Omental fat pad (tissue), 3 donors: ENCODE measurements at regions not wholly inside any gene's neighbourhood (a gene's known extent, or its start where the extent isn't known, plus 50 kb on each side); places are given as distances from the start of the nearest gene placed in this dataset.

Source experiments
- ATAC-seq: fragments of 150-250 bp; one replicate; pipeline ENCODE4 v1.9.1; 2016; ENCODE audit warnings: mild to moderate bottlenecking, moderate library complexity; ENCODE audit not compliant: low FRiP score
- DNase-seq: peaks from one replicate; pipeline ENCODE4 v3.0.0-alpha.2; 2019; ENCODE audit warnings: low spot score
- CTCF ChIP-seq, 3 donors: fragments of 450-650 bp; IDR thresholded peaks; one replicate each; pipeline ENCODE4 v1.5.1; 2016 to 2017; ENCODE audit warnings: antibody characterized with exemption in 3 of 3, mild to moderate bottlenecking in 3 of 3, moderate library complexity in 2 of 3

GRCh38 chr11:56819916-56820315 is 71.4 kb upstream of the OR9G4 start:
- no peak for ATAC-seq
- no peak for DNase-seq
- no peak for TF ChIP-seq CTCF (IDR thresholded peaks at IDR 0.05)

- DNase-seq (no peak), ATAC-seq (no peak)
- no peak for TF ChIP-seq CTCF (IDR thresholded peaks at IDR 0.05)
Observed at GRCh38 chr11:56817661-56818060, 69.2 kb upstream of the OR9G4 start.

GRCh38 chr11:56816259-56816658 is 67.8 kb upstream of the OR9G4 start:
- no peak for TF ChIP-seq CTCF (IDR thresholded peaks at IDR 0.05)
- ATAC-seq = no peak
- DNase-seq = no peak

- no peak for TF ChIP-seq CTCF (IDR thresholded peaks at IDR 0.05)
- DNase-seq = no peak
Observed at GRCh38 chr11:56808326-56808725, 59.8 kb upstream of the OR9G4 start.

GRCh38 chr11:56799691-56800210 is 51.3 kb upstream of the OR9G4 start:
- DNase-seq (no peak), ATAC-seq (no peak)
- no peak for TF ChIP-seq CTCF (IDR thresholded peaks at IDR 0.05)

More at GRCh38 chr11:56808326-56808725, 59.8 kb upstream of the OR9G4 start:
- no peak for ATAC-seq
